ENCODE measurements at regions not wholly inside any gene's neighbourhood (a gene's known extent, or its start where the extent isn't known, plus 50 kb on each side); places are given as distances from the start of the nearest gene placed in this dataset.

GRCh38 chr6:26251354-26252076 lies 113.5 kb upstream of the BTN3A2 start:
- Histone ChIP-seq H4K20me1 (ENCODE audit: insufficient read depth) (no peaks in the 10 kb centered on the region), H3K9me2 (ENCODE audit: insufficient read depth, low read length) (no peaks in the 10 kb centered on the region), H3K4me2 (ENCODE audit: low read length) (peak overlapping the region; percentile 100), H3K4me3 (ENCODE audit: low read length) (peak overlapping the region; percentile 84), H3K79me2 (replicated peaks; ENCODE audit: insufficient read depth, low read length) (peaks cover 13% of the 10 kb centered on the region), H3F3A (ENCODE audit: insufficient read depth, low read length, poor library complexity, severe bottlenecking) (peaks cover 8% of the 10 kb centered on the region), H3K36me3 (ENCODE audit: insufficient read depth, low read length) (no peaks in the 10 kb centered on the region), H3K9me3 (ENCODE audit: low read length) (no peaks in the 10 kb centered on the region), H3K27ac (ENCODE audit: low read length) (peak overlapping the region; percentile 29), H3K9ac (ENCODE audit: low read length) (peak overlapping the region; percentile 41), H2AFZ (ENCODE audit: low read depth, low read length) (peak overlapping the region; percentile 36), H3K27me3 (ENCODE audit: insufficient read depth, low read depth, low read length) (no peaks in the 10 kb centered on the region)
- TF ChIP-seq EP300 (conservative IDR thresholded peaks at IDR 0.05; ENCODE audit: poor library complexity, severe bottlenecking), result no peak
- peak; percentile 66 for TF ChIP-seq POLR2AphosphoS5 (IDR thresholded peaks at IDR 0.05)
- peak; percentile 39 for TF ChIP-seq MXI1 (conservative IDR thresholded peaks at IDR 0.05; ENCODE audit: poor library complexity, severe bottlenecking)

- peak overlapping the region; percentile 84 for H3K4me3 ChIP-seq (ENCODE audit: low read length)
- no peaks in the 10 kb centered on the region for H4K20me1 ChIP-seq (ENCODE audit: insufficient read depth)
- no peaks in the 10 kb centered on the region for H3K27me3 ChIP-seq (ENCODE audit: insufficient read depth, low read depth, low read length)
- H3K4me2 ChIP-seq (ENCODE audit: low read length), result peak overlapping the region; percentile 81
- H3K9ac ChIP-seq (ENCODE audit: low read length), result peak overlapping the region; percentile 41
- no peaks in the 10 kb centered on the region for H3K36me3 ChIP-seq (ENCODE audit: insufficient read depth, low read length)
- H3K79me2 ChIP-seq (replicated peaks; ENCODE audit: insufficient read depth, low read length), result peaks cover 13% of the 10 kb centered on the region
- H3F3A ChIP-seq (ENCODE audit: insufficient read depth, low read length, poor library complexity, severe bottlenecking), result peaks cover 8% of the 10 kb centered on the region
- TF ChIP-seq EP300 (conservative IDR thresholded peaks at IDR 0.05; ENCODE audit: poor library complexity, severe bottlenecking), result no peak
- no peak for TF ChIP-seq REST (IDR thresholded peaks at IDR 0.05; ENCODE audit: borderline replicate concordance)
- TF ChIP-seq MXI1 (conservative IDR thresholded peaks at IDR 0.05; ENCODE audit: poor library complexity, severe bottlenecking), result no peak
- no peak for TF ChIP-seq TAF1 (IDR thresholded peaks at IDR 0.05; ENCODE audit: low read depth)
- TF ChIP-seq SMC3 (conservative IDR thresholded peaks at IDR 0.05; ENCODE audit: poor library complexity), result no peak
- no peak overlapping the region for H3K27ac ChIP-seq (ENCODE audit: low read length)
- H2AFZ ChIP-seq (ENCODE audit: low read depth, low read length), result no peak overlapping the region
- H3K9me3 ChIP-seq (ENCODE audit: low read length), result no peaks in the 10 kb centered on the region
- no peaks in the 10 kb centered on the region for H3K9me2 ChIP-seq (ENCODE audit: insufficient read depth, low read length)
These were observed 112.9 kb upstream of the BTN3A2 start for GRCh38 chr6:26252077-26252472.

- Histone ChIP-seq H3K36me3 (ENCODE audit: insufficient read depth, low read length) (no peaks in the 10 kb centered on the region), H4K20me1 (ENCODE audit: insufficient read depth) (no peaks in the 10 kb centered on the region), H3K9me2 (ENCODE audit: insufficient read depth, low read length) (no peaks in the 10 kb centered on the region), H3K4me3 (ENCODE audit: low read length) (no peak overlapping the region), H3K4me2 (ENCODE audit: low read length) (no peak overlapping the region), H3K9me3 (ENCODE audit: low read length) (no peaks in the 10 kb centered on the region), H3K79me2 (replicated peaks; ENCODE audit: insufficient read depth, low read length) (peaks cover 13% of the 10 kb centered on the region), H2AFZ (ENCODE audit: low read depth, low read length) (no peak overlapping the region), H3K27me3 (ENCODE audit: insufficient read depth, low read depth, low read length) (no peaks in the 10 kb centered on the region), H3F3A (ENCODE audit: insufficient read depth, low read length, poor library complexity, severe bottlenecking) (peaks cover 8% of the 10 kb centered on the region), H3K9ac (ENCODE audit: low read length) (no peak overlapping the region), H3K27ac (ENCODE audit: low read length) (no peak overlapping the region)
- TF ChIP-seq TAF1 (IDR thresholded peaks at IDR 0.05; ENCODE audit: low read depth) (no peak), RAD21 (conservative IDR thresholded peaks at IDR 0.05) (no peak), CTCF (IDR thresholded peaks at IDR 0.05; ENCODE audit: poor library complexity, severe bottlenecking) (no peak), SMC3 (conservative IDR thresholded peaks at IDR 0.05; ENCODE audit: poor library complexity) (no peak), EP300 (conservative IDR thresholded peaks at IDR 0.05; ENCODE audit: poor library complexity, severe bottlenecking) (no peak), MXI1 (conservative IDR thresholded peaks at IDR 0.05; ENCODE audit: poor library complexity, severe bottlenecking) (no peak), POLR2AphosphoS5 (IDR thresholded peaks at IDR 0.05) (no peak), EZH2 (IDR thresholded peaks at IDR 0.05; ENCODE audit: borderline replicate concordance, insufficient read depth, low read length, poor library complexity, severe bottlenecking) (no peak), REST (IDR thresholded peaks at IDR 0.05; ENCODE audit: borderline replicate concordance) (no peak)
These were observed 110.3 kb upstream of the BTN3A2 start for GRCh38 chr6:26254724-26255123.
